Activated CD8-positive, alpha-beta T cell treated with anti-CD3 and anti-CD28 coated beads for 36 hours (primary cell): ENCODE measurements at regions not wholly inside any gene's neighbourhood (a gene's known extent, or its start where the extent isn't known, plus 50 kb on each side); places are given as distances from the start of the nearest gene placed in this dataset.

Experiments
- ATAC-seq: fragments of 200-7000 bp; cut with Tn5 transposase; one replicate; pipeline ENCODE4 v1.10.0; 2021; ENCODE audit warnings: mild to moderate bottlenecking, moderate library complexity
- CTCF ChIA-PET: fragments of 350-600 bp; sonication (Branson Sonifier 250); formaldehyde crosslinking; loops from one replicate; lab custom pipeline; 2021; ENCODE audit warnings: antibody characterized with exemption; lab: Charles Lee
- POLR2A ChIA-PET: fragments of 350-600 bp; sonication (Branson Sonifier 250); formaldehyde crosslinking; loops from one replicate; lab custom pipeline; 2021; ENCODE audit warnings: antibody characterized with exemption; lab: Charles Lee
- DNase-seq: peaks from one replicate; pipeline ENCODE4 v3.0.0-alpha.2; 2020
- H3K27ac Mint-ChIP-seq: one replicate; pipeline ENCODE4 v1.8.0; 2021; ENCODE audit warnings: mild to moderate bottlenecking, mixed read lengths
- H3K27me3 Mint-ChIP-seq: one replicate; pipeline ENCODE4 v1.8.0; 2021; ENCODE audit warnings: mixed read lengths
- H3K36me3 Mint-ChIP-seq: one replicate; pipeline ENCODE4 v1.8.0; 2021; ENCODE audit warnings: low read depth, mixed read lengths
- H3K4me1 Mint-ChIP-seq: one replicate; pipeline ENCODE4 v1.8.0; 2021; ENCODE audit warnings: low read depth, mixed read lengths
- H3K4me3 Mint-ChIP-seq: one replicate; pipeline ENCODE4 v1.8.0; 2021; ENCODE audit warnings: mild to moderate bottlenecking, moderate library complexity, mixed read lengths
- H3K9me3 Mint-ChIP-seq: one replicate; pipeline ENCODE4 v1.8.0; 2021; ENCODE audit warnings: mixed read lengths
- intact Hi-C: fragments of 100-400 bp; cut with micrococcal nuclease; formaldehyde crosslinking; loops from one replicate; pipeline ENCODE4 v1.10.0; 2022
- TF ChIP-seq, protein P1 (sequence below): fragments of 200-600 bp; IDR thresholded peaks from one replicate; pipeline ENCODE4 v1.8.0; 2022; ENCODE audit warnings: antibody characterized with exemption, mild to moderate bottlenecking

DNA sequence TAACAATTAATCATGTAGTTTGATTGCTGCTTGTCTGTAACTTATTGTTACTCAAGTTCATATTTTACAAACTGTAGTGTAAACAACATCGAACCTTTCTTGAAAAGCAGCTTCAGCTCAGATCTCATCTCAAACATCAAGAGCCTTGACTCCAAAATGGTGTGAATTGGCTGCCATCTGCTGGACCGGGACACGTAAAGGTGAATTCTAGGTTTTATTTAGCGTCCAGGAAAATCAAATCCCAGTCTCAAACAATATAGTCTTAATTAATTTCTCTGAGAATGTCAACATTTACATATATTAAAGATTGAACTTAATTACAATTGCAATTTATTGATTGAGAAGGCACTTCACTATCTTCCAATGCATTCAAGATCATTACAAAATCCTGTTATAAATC, 453.0 kb downstream of the GALR1 start:
- Mint-ChIP-seq H3K4me1 (no peaks in the 10 kb centered on the region), H3K9me3 (no peaks in the 10 kb centered on the region), H3K27ac (no peak overlapping the region), H3K27me3 (peaks cover 11% of the 10 kb centered on the region), H3K4me3 (no peak overlapping the region), H3K36me3 (no peaks in the 10 kb centered on the region)
- POLR2A ChIA-PET = no interaction called here
- DNase-seq (peak; percentile 16), ATAC-seq (no peak)
- CTCF ChIA-PET = no interaction called here
- intact Hi-C loops = no loop called here
- TF ChIP-seq, protein P1, sequence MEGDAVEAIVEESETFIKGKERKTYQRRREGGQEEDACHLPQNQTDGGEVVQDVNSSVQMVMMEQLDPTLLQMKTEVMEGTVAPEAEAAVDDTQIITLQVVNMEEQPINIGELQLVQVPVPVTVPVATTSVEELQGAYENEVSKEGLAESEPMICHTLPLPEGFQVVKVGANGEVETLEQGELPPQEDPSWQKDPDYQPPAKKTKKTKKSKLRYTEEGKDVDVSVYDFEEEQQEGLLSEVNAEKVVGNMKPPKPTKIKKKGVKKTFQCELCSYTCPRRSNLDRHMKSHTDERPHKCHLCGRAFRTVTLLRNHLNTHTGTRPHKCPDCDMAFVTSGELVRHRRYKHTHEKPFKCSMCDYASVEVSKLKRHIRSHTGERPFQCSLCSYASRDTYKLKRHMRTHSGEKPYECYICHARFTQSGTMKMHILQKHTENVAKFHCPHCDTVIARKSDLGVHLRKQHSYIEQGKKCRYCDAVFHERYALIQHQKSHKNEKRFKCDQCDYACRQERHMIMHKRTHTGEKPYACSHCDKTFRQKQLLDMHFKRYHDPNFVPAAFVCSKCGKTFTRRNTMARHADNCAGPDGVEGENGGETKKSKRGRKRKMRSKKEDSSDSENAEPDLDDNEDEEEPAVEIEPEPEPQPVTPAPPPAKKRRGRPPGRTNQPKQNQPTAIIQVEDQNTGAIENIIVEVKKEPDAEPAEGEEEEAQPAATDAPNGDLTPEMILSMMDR = no peak

DNA sequence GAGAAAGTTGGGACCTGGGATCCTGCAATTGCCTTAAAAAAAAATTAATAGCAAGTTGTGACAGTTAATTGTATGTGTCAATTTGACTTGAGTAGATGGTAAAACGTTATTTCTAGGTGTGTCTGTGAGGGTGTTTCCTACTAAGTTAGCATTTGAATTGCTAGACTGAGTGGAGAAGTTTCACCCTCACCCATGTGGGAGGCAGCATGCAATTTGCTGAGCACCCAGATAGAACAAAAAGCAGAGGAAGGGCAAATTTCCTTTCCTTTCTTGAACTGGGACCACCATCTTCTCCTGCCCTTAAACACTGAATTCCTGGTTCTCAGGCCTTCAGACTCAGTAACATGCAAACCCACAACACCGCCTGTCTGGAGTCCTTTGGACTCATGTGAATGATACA, 455.7 kb downstream of the GALR1 start:
- ATAC-seq = no peak
- intact Hi-C loops = no loop called here
- Mint-ChIP-seq H3K27ac (no peak overlapping the region), H3K4me3 (no peak overlapping the region), H3K4me1 (no peaks in the 10 kb centered on the region), H3K9me3 (no peaks in the 10 kb centered on the region), H3K27me3 (peaks cover 11% of the 10 kb centered on the region), H3K36me3 (no peaks in the 10 kb centered on the region)
- CTCF ChIA-PET = no interaction called here
- POLR2A ChIA-PET = no interaction called here
- TF ChIP-seq, protein P1 = no peak
- DNase-seq = no peak

DNA sequence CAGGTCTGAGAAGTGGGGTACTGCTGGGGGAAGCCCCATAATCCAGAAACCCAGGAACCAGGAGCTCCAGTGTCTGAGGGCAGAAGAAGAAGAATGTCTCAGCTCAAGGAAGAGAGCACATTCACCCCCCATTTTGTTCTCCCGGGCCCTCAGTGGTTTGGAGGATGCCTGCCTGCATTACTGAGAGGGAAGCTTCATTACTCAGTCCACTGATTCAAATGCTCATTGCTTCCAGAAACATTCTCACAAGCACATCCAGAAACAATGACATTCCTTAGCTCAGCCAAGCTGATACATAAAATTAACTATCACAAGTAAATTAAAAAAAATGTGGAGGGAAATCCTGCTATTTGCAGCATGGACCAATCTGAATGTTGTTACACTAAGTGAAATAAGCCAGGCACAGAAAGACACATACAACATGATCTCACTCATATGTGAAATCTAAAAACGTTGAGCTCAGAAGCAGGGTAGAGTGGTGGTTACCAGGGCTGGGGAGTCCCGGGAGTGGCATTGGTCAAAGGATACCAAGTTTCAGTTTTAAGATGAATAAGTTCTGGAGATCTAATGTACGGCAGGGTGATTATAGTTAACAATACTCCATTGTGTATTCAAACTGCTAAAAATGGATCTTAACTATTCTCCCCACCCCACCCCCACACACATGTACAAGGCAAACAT, 459.3 kb downstream of the GALR1 start:
- Mint-ChIP-seq H3K4me1 (no peaks in the 10 kb centered on the region), H3K9me3 (no peaks in the 10 kb centered on the region), H3K36me3 (no peaks in the 10 kb centered on the region), H3K4me3 (no peak overlapping the region), H3K27me3 (peaks cover 8% of the 10 kb centered on the region), H3K27ac (no peak overlapping the region)
- intact Hi-C loops = no loop called here
- ATAC-seq = no peak
- TF ChIP-seq, protein P1 = no peak
- ChIA-PET POLR2A (interaction anchor here (0.6 kb wide), 1 partner anchor 212 kb away, joined by 3 read pairs; no protein-coding TSS in a partner anchor), CTCF (no interaction called here)
- no peak for DNase-seq

DNA sequence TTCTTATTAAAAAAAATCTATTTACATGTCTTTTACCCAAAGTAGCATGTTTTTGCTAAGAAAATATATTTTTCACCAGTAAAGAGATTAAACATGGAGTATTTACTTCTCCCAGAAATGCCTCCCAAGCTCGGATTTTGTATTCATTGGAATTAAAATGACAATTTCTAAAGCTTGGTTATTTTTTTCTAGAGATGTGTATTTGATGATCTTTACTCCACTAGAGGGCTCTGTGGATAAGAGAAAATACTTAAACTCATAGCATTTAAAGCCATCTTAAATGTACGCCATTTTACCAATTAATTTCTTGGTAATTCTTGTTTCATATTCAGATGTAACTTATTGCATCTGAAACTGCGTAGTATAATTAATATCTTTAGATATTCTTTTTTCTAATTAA, 461.4 kb downstream of the GALR1 start:
- H3K27ac Mint-ChIP-seq = no peak overlapping the region
- TF ChIP-seq, protein P1 = peak; percentile 37
- CTCF ChIA-PET = no interaction called here
- POLR2A ChIA-PET = no interaction called here
- ATAC-seq (no peak), DNase-seq (no peak)
- no peaks in the 10 kb centered on the region for H3K4me1 Mint-ChIP-seq
- H3K36me3 Mint-ChIP-seq = no peaks in the 10 kb centered on the region
- intact Hi-C loops = no loop called here
- no peaks in the 10 kb centered on the region for H3K9me3 Mint-ChIP-seq
- H3K4me3 Mint-ChIP-seq = no peak overlapping the region
- peaks cover 4% of the 10 kb centered on the region for H3K27me3 Mint-ChIP-seq

DNA sequence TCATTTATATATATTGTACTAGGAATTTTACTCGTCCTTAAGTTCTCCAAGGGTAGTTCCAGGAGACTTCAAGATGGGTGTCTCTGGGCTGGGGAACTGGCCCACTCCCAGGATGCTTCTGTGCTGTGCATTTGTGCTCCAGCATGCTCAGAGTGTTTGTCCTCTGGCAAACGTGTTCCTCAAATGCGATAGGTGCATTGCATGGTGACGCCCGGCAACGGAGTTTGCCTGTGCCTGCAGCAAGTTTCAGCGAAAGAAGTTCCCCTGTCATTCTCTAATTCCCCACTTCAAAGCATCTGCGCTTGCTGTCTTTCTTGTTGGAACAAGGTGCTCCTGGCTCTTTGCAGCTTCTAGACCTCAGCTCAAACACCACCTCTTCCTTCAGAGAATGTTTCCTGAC, 465.1 kb downstream of the GALR1 start:
- intact Hi-C loops = no loop called here
- ChIA-PET CTCF (no interaction called here), POLR2A (no interaction called here)
- peaks cover 2% of the 10 kb centered on the region for H3K27me3 Mint-ChIP-seq
- no peaks in the 10 kb centered on the region for H3K36me3 Mint-ChIP-seq
- no peak for DNase-seq
- no peak for ATAC-seq
- no peaks in the 10 kb centered on the region for H3K9me3 Mint-ChIP-seq
- no peaks in the 10 kb centered on the region for H3K4me1 Mint-ChIP-seq
- H3K27ac Mint-ChIP-seq = no peak overlapping the region
- H3K4me3 Mint-ChIP-seq = no peak overlapping the region
- TF ChIP-seq, protein P1 = no peak
